OCI-LY1 (cell line): ENCODE measurements at regions not wholly inside any gene's neighbourhood (a gene's known extent, or its start where the extent isn't known, plus 50 kb on each side); places are given as distances from the start of the nearest gene placed in this dataset.
"Not testable (repeated sequence)": the region's sequence is repeated elsewhere in the genome, so short reads cannot be mapped to it uniquely, and the experiment has no call there.

Experiments used
- H2AFZ ChIP-seq: fragments of 200-600 bp; sonication (generic), shearing (Covaris generic); 2 replicates; pipeline ENCODE4 v1.6.0; 2014; ENCODE audit warnings: antibody characterized with exemption, mild to moderate bottlenecking, low read length
- H3F3A ChIP-seq: fragments of 200-600 bp; sonication (generic), shearing (Covaris generic); 2 replicates; pipeline ENCODE4 v1.6.0; 2014; ENCODE audit warnings: mild to moderate bottlenecking, antibody characterized with exemption, low read length, moderate library complexity; ENCODE audit not compliant: insufficient read depth
- H3K27ac ChIP-seq: fragments of 200-600 bp; sonication (generic); 2 replicates; pipeline ENCODE4 v1.5.1; 2014; ENCODE audit warnings: low read length, mixed run types, mild to moderate bottlenecking, low read depth; ENCODE audit not compliant: poor library complexity, severe bottlenecking
- H3K27me3 ChIP-seq: fragments of 200-600 bp; sonication (generic); 2 replicates; pipeline ENCODE4 v1.6.0; 2014; ENCODE audit warnings: antibody characterized with exemption, mild to moderate bottlenecking, low read length, moderate library complexity; ENCODE audit not compliant: insufficient read depth
- H3K36me3 ChIP-seq: fragments of 200-600 bp; sonication (generic); 2 replicates; pipeline ENCODE4 v1.6.1; 2014; ENCODE audit warnings: mild to moderate bottlenecking, antibody characterized with exemption, low read length, moderate library complexity, mixed read lengths; ENCODE audit not compliant: insufficient read depth
- H3K4me1 ChIP-seq: fragments of 200-600 bp; sonication (generic); 2 replicates; pipeline ENCODE4 v1.5.1; 2014; ENCODE audit warnings: mild to moderate bottlenecking, low read length, moderate library complexity; ENCODE audit not compliant: insufficient read depth, severe bottlenecking
- H3K4me2 ChIP-seq: fragments of 200-600 bp; sonication (generic), shearing (Covaris generic); 2 replicates; pipeline ENCODE4 v1.6.1; 2014; ENCODE audit warnings: low read length
- H3K4me3 ChIP-seq: fragments of 200-600 bp; sonication (generic); 2 replicates; pipeline ENCODE4 v1.5.1; 2014; ENCODE audit warnings: low read length, low read depth, mild to moderate bottlenecking, mixed read lengths; ENCODE audit not compliant: poor library complexity, severe bottlenecking
- H3K79me2 ChIP-seq: fragments of 200-600 bp; shearing (Covaris generic); 2 replicates; pipeline ENCODE4 v1.6.1; 2016; ENCODE audit warnings: mixed run types, low read length, mixed read lengths; ENCODE audit not compliant: insufficient read depth
- H3K9ac ChIP-seq: fragments of 200-600 bp; sonication (generic), shearing (Covaris generic); 2 replicates; pipeline ENCODE4 v1.6.1; 2014; ENCODE audit warnings: mild to moderate bottlenecking, low read length, mixed read lengths
- H3K9me2 ChIP-seq: fragments of 200-600 bp; sonication (generic), shearing (Covaris generic); 2 replicates; pipeline ENCODE4 v1.6.1; 2014; ENCODE audit warnings: low read depth, mild to moderate bottlenecking, low read length, mixed read lengths
- H3K9me3 ChIP-seq: fragments of 200-600 bp; shearing (Covaris generic); 2 replicates; pipeline ENCODE4 v1.6.1; 2014; ENCODE audit warnings: low read length, mixed read lengths
- H4K20me1 ChIP-seq: fragments of 200-600 bp; sonication (generic), shearing (Covaris generic); 2 replicates; pipeline ENCODE4 v1.6.0; 2016; ENCODE audit warnings: mild to moderate bottlenecking, low read length; ENCODE audit not compliant: insufficient read depth
- CTCF ChIP-seq: fragments of 200-600 bp; sonication (generic), shearing (Covaris generic); IDR thresholded peaks from 2 replicates; pipeline ENCODE4 v1.5.1; 2017; ENCODE audit warnings: mild to moderate bottlenecking, antibody characterized with exemption, low read length, moderate library complexity, mixed read lengths
- EZH2 ChIP-seq: fragments of 200-600 bp; sonication (generic), shearing (Covaris generic); IDR thresholded peaks from 2 replicates; pipeline ENCODE4 v1.8.0; 2017; ENCODE audit warnings: borderline replicate concordance, mixed run types, mild to moderate bottlenecking, antibody characterized with exemption, low read length, moderate library complexity, mixed read lengths

GRCh38 chr12:61254225-61254624 lies 1006.0 kb upstream of the USP15 start:
- H3K9ac ChIP-seq, result no peak overlapping the region
- H3K4me1 ChIP-seq, result no peaks in the 10 kb centered on the region
- no peaks in the 10 kb centered on the region for H3K9me2 ChIP-seq
- TF ChIP-seq CTCF (no peak), EZH2 (no peak)
- no peak overlapping the region for H3K27ac ChIP-seq
- H3K9me3 ChIP-seq, result no peaks in the 10 kb centered on the region
- no peaks in the 10 kb centered on the region for H3K36me3 ChIP-seq
- H3K79me2 ChIP-seq, result no peaks in the 10 kb centered on the region
- H3F3A ChIP-seq, result no peaks in the 10 kb centered on the region
- H3K4me3 ChIP-seq, result no peak overlapping the region
- H2AFZ ChIP-seq, result no peak overlapping the region
- H3K4me2 ChIP-seq, result no peak overlapping the region
- no peaks in the 10 kb centered on the region for H4K20me1 ChIP-seq
- H3K27me3 ChIP-seq, result no peaks in the 10 kb centered on the region

DNA sequence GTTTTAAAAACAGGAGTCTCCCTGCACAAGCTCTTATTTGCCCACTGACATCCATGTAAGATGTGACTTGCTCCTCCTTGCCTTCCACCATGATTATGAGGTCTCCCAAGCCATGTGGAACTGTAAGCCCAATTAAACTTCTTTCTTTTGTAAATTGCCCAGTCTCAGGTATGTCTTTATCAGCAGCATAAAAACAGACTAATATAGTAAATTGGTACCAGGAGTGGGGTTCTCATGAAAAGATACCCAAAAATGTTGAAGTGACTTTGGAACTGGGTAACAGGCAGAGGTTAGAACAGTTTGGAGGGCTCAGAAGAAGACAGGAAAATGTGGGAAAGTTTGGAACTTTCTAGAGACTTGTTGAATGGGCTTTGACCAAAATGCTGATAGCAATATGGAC lies 995.9 kb upstream of the USP15 start:
- H3K4me2 ChIP-seq, H4K20me1 ChIP-seq, H3F3A ChIP-seq, H3K27ac ChIP-seq, H3K9me2 ChIP-seq, H3K4me3 ChIP-seq, H3K9ac ChIP-seq, H3K36me3 ChIP-seq, H3K79me2 ChIP-seq, H2AFZ ChIP-seq, H3K9me3 ChIP-seq, H3K27me3 ChIP-seq, H3K4me1 ChIP-seq: not testable (repeated sequence)

DNA sequence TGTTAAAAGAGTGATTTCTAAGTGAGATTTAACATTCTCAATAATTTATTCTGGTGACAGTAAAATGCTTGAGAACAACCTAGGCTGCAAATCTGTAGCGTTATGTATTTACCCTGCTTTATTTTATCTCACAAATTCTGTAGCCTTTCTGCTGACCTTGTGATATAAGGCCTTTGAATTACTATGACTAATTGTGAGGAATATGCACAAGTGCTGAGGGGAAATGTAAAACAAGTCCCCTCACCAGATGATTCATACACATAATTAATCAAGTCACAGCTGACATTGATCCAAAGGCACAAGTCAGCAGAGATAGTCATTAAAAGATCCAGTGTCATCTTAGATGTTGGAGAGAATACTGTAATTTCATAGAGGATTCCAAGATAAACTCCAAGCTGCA lies 992.7 kb upstream of the USP15 start:
- H3K27ac ChIP-seq, result no peak overlapping the region
- no peak overlapping the region for H3K4me3 ChIP-seq
- TF ChIP-seq EZH2 (no peak), CTCF (no peak)
- no peaks in the 10 kb centered on the region for H3K27me3 ChIP-seq
- H3K9me3 ChIP-seq, result peaks cover 2% of the 10 kb centered on the region; the same call in 1 of the 2 replicates
- no peaks in the 10 kb centered on the region for H3K9me2 ChIP-seq
- no peak overlapping the region for H2AFZ ChIP-seq
- H3K9ac ChIP-seq, result no peak overlapping the region
- H4K20me1 ChIP-seq, result no peaks in the 10 kb centered on the region
- H3K36me3 ChIP-seq, result no peaks in the 10 kb centered on the region
- no peak overlapping the region for H3K4me2 ChIP-seq
- H3K4me1 ChIP-seq, result no peaks in the 10 kb centered on the region
- H3K79me2 ChIP-seq, result no peaks in the 10 kb centered on the region
- no peaks in the 10 kb centered on the region for H3F3A ChIP-seq

GRCh38 chr12:61272441-61272840 lies 987.8 kb upstream of the USP15 start:
- Histone ChIP-seq H3K4me3 (no peak overlapping the region), H3K4me2 (no peak overlapping the region), H3K9me2 (no peaks in the 10 kb centered on the region), H3K4me1 (no peaks in the 10 kb centered on the region), H2AFZ (no peak overlapping the region), H3K27me3 (no peaks in the 10 kb centered on the region), H3K36me3 (no peaks in the 10 kb centered on the region), H3K9me3 (no peaks in the 10 kb centered on the region), H3K9ac (no peak overlapping the region), H3K27ac (no peak overlapping the region), H3F3A (no peaks in the 10 kb centered on the region), H3K79me2 (no peaks in the 10 kb centered on the region), H4K20me1 (no peaks in the 10 kb centered on the region)
- TF ChIP-seq EZH2, result no peak
- no peak for TF ChIP-seq CTCF
